H9 (cell line): ENCODE measurements at regions not wholly inside any gene's neighbourhood (a gene's known extent, or its start where the extent isn't known, plus 50 kb on each side); places are given as distances from the start of the nearest gene placed in this dataset.

Source experiments
- DNase-seq: peaks from one replicate; pipeline ENCODE4 v3.0.0-alpha.2; 2017
- H2AFZ ChIP-seq: one replicate; pipeline ENCODE4 v1.6.1; 2013; ENCODE audit warnings: mild to moderate bottlenecking, low read length, control low read depth, moderate library complexity
- H2AK5ac ChIP-seq: 2 replicates; pipeline ENCODE4 v1.6.1; 2013; ENCODE audit warnings: low read length, control low read depth, mixed read lengths; ENCODE audit not compliant: insufficient read length
- H2BK120ac ChIP-seq: one replicate; pipeline ENCODE4 v1.6.1; 2013; ENCODE audit warnings: low read depth, mild to moderate bottlenecking, low read length, control low read depth, inconsistent platforms; ENCODE audit not compliant: poor library complexity, severe bottlenecking
- H2BK12ac ChIP-seq: 2 replicates; pipeline ENCODE4 v1.6.1; 2013; ENCODE audit warnings: low read length, control low read depth, mixed read lengths, low read depth; ENCODE audit not compliant: insufficient read length
- H2BK15ac ChIP-seq: 2 replicates; pipeline ENCODE4 v1.6.1; 2013; ENCODE audit warnings: low read depth, low read length, control low read depth
- H2BK20ac ChIP-seq: one replicate; pipeline ENCODE4 v1.6.1; 2013; ENCODE audit warnings: low read depth, mild to moderate bottlenecking, low read length, control low read depth, inconsistent platforms; ENCODE audit not compliant: poor library complexity, severe bottlenecking
- H2BK5ac ChIP-seq: 2 replicates; pipeline ENCODE4 v1.6.1; 2013; ENCODE audit warnings: low read length, control low read depth, mixed read lengths; ENCODE audit not compliant: insufficient read length
- H3K14ac ChIP-seq: 2 replicates; pipeline ENCODE4 v1.6.1; 2013; ENCODE audit warnings: low read length, control low read depth; ENCODE audit not compliant: insufficient read depth
- H3K18ac ChIP-seq: 2 replicates; pipeline ENCODE4 v1.6.1; 2013; ENCODE audit warnings: low read depth, mild to moderate bottlenecking, mixed read lengths, low read length, control low read depth; ENCODE audit not compliant: insufficient read length
- H3K23ac ChIP-seq: 2 replicates; pipeline ENCODE4 v1.6.1; 2013; ENCODE audit warnings: low read length, control low read depth, mixed read lengths, low read depth; ENCODE audit not compliant: insufficient read length
- H3K23me2 ChIP-seq: 2 replicates; pipeline ENCODE4 v1.6.1; 2013; ENCODE audit warnings: low read depth, mild to moderate bottlenecking, mixed read lengths, low read length, control low read depth; ENCODE audit not compliant: insufficient read length, poor library complexity, severe bottlenecking
- H3K27ac ChIP-seq: 2 replicates; pipeline ENCODE4 v1.5.1; 2013; ENCODE audit warnings: low read length, control low read depth, mixed read lengths, low read depth; ENCODE audit not compliant: insufficient read length
- H3K27me3 ChIP-seq: 2 replicates; pipeline ENCODE4 v1.6.1; 2013; ENCODE audit warnings: low read length, control low read depth, inconsistent platforms; ENCODE audit not compliant: insufficient read depth
- H3K4ac ChIP-seq: 2 replicates; pipeline ENCODE4 v1.6.1; 2013; ENCODE audit warnings: low read depth, mild to moderate bottlenecking, control low read depth, inconsistent platforms, low read length, moderate library complexity
- H3K4me1 ChIP-seq: 2 replicates; pipeline ENCODE4 v1.6.1; 2013; ENCODE audit warnings: low read length, control low read depth, inconsistent platforms; ENCODE audit not compliant: insufficient read depth
- H3K4me2 ChIP-seq: 2 replicates; pipeline ENCODE4 v1.6.1; 2013; ENCODE audit warnings: low read length, control low read depth, mixed read lengths; ENCODE audit not compliant: insufficient read length, insufficient read depth
- H3K56ac ChIP-seq: 2 replicates; pipeline ENCODE4 v1.6.1; 2013; ENCODE audit warnings: low read depth, mild to moderate bottlenecking, mixed read lengths, low read length, control low read depth; ENCODE audit not compliant: insufficient read length
- H3K79me1 ChIP-seq: 2 replicates; pipeline ENCODE4 v1.6.1; 2013; ENCODE audit warnings: low read depth, mild to moderate bottlenecking, moderate library complexity, low read length, control low read depth, inconsistent platforms; ENCODE audit not compliant: insufficient read depth, poor library complexity, severe bottlenecking
- H3K79me2 ChIP-seq: 2 replicates; pipeline ENCODE4 v1.6.1; 2013; ENCODE audit warnings: low read length, control low read depth, inconsistent platforms; ENCODE audit not compliant: insufficient read depth
- H3K9ac ChIP-seq: 2 replicates; pipeline ENCODE4 v1.6.1; 2013; ENCODE audit warnings: low read length, control low read depth, mixed read lengths; ENCODE audit not compliant: insufficient read length; ENCODE audit errors: extremely low read depth
- H3K9me3 ChIP-seq: one replicate; pipeline ENCODE4 v1.6.1; 2013; ENCODE audit warnings: low read depth, low read length, inconsistent platforms; ENCODE audit not compliant: control insufficient read depth
- H3T11ph ChIP-seq: one replicate; pipeline ENCODE4 v1.6.1; 2013; ENCODE audit warnings: mild to moderate bottlenecking, low read length, control low read depth, inconsistent platforms
- H4K20me1 ChIP-seq: one replicate; pipeline ENCODE4 v1.6.1; 2013; ENCODE audit not compliant: control insufficient read depth, insufficient read length, insufficient read depth
- H4K5ac ChIP-seq: 2 replicates; pipeline ENCODE4 v1.6.1; 2013; ENCODE audit warnings: low read depth, mild to moderate bottlenecking, mixed read lengths, low read length, control low read depth; ENCODE audit not compliant: insufficient read length
- H4K8ac ChIP-seq: replicated peaks from 2 replicates; pipeline ENCODE4 v1.6.1; 2013; ENCODE audit warnings: low read length, control low read depth, mixed read lengths, low read depth; ENCODE audit not compliant: insufficient read length
- H4K91ac ChIP-seq: 2 replicates; pipeline ENCODE4 v1.6.1; 2013; ENCODE audit warnings: low read depth, mild to moderate bottlenecking, moderate library complexity, mixed read lengths, low read length, control low read depth; ENCODE audit not compliant: insufficient read length
- H3K27ac Mint-ChIP-seq, 3 experiments: 2 replicates in 2 of 3; 3 replicates in 1 of 3; pipeline ENCODE4 v1.8.0; 2020 to 2021; ENCODE audit warnings: mixed read lengths in 3 of 3, mild to moderate bottlenecking in 1 of 3, moderate library complexity in 1 of 3
- H3K27me3 Mint-ChIP-seq: 2 replicates; pipeline ENCODE4 v1.8.0; 2021; ENCODE audit warnings: low read depth, mild to moderate bottlenecking, moderate library complexity, mixed read lengths
- H3K36me3 Mint-ChIP-seq, 3 experiments: 2 replicates in 2 of 3; 3 replicates in 1 of 3; pipeline ENCODE4 v1.8.0; 2020 to 2021; ENCODE audit warnings: low read depth in 3 of 3, mixed read lengths in 3 of 3; ENCODE audit not compliant: insufficient read depth in 1 of 3
- H3K4me1 Mint-ChIP-seq, 2 experiments: 2 replicates each; pipeline ENCODE4 v1.8.0; 2020; ENCODE audit warnings: mixed read lengths in 2 of 2
- H3K4me3 Mint-ChIP-seq, 2 experiments: 2 replicates in 1 of 2; 3 replicates in 1 of 2; pipeline ENCODE4 v1.8.0; 2020 to 2021; ENCODE audit warnings: mild to moderate bottlenecking in 2 of 2, mixed read lengths in 2 of 2, moderate library complexity in 1 of 2
- H3K9me3 Mint-ChIP-seq, 2 experiments: 2 replicates in 1 of 2; 3 replicates in 1 of 2; pipeline ENCODE4 v1.8.0; 2020; ENCODE audit warnings: mild to moderate bottlenecking in 2 of 2, mixed read lengths in 2 of 2, moderate library complexity in 1 of 2
- TF ChIP-seq, protein P1 (sequence below): fragments of 200-600 bp; sonication (generic); conservative IDR thresholded peaks from 3 replicates; pipeline ENCODE4 v1.8.0; 2021; ENCODE audit warnings: antibody characterized with exemption, mild to moderate bottlenecking

DNA sequence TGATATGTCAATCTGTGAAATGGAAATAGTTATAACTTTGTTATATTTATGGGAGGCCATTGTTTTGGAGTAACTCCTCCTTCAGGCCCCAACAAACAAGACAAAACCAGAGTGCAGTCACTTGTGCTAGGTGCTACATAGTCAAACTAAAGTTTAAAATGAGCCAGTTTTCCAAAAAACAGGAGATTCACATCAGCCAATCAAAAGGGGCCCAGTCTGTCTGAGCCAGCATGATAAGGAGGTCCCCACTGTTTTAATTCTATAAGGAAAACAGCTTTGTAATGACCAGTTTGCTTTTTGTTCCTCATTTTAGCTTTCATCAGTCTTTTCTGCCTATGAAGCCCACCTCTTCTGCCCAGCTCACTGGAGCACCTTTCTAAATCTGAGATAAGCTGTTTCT lies 94.7 kb upstream of the SLC7A14 start:
- no peak overlapping the region for H3K4ac ChIP-seq
- no peak overlapping the region for H3K4me2 ChIP-seq
- DNase-seq = no peak
- H3K56ac ChIP-seq = no peak overlapping the region
- H2BK15ac ChIP-seq = no peak overlapping the region
- Mint-ChIP-seq H3K9me3 (peaks cover 24 to 26% of the 10 kb centered on the region in 2 experiments), H3K4me3 (no peak overlapping the region), H3K4me1 (peaks cover 0 to 3% of the 10 kb centered on the region in 2 experiments; a peak in 1 of 4 replicates), H3K27ac (no peak overlapping the region), H3K36me3 (peaks cover 19 to 27% (median 21%) of the 10 kb centered on the region in 3 experiments), H3K27me3 (no peaks in the 10 kb centered on the region)
- H2BK12ac ChIP-seq = no peak overlapping the region
- no peak overlapping the region for H3K18ac ChIP-seq
- no peaks in the 10 kb centered on the region for H3K23me2 ChIP-seq
- no peak overlapping the region for H4K91ac ChIP-seq
- no peak overlapping the region for H2BK20ac ChIP-seq
- H3K4me1 ChIP-seq = no peaks in the 10 kb centered on the region
- H3K23ac ChIP-seq = no peak overlapping the region
- no peak overlapping the region for H3T11ph ChIP-seq
- no peaks in the 10 kb centered on the region for H3K9me3 ChIP-seq
- no peaks in the 10 kb centered on the region for H3K27me3 ChIP-seq
- no peak overlapping the region for H3K27ac ChIP-seq
- H4K5ac ChIP-seq = no peak overlapping the region
- TF ChIP-seq, protein P1, sequence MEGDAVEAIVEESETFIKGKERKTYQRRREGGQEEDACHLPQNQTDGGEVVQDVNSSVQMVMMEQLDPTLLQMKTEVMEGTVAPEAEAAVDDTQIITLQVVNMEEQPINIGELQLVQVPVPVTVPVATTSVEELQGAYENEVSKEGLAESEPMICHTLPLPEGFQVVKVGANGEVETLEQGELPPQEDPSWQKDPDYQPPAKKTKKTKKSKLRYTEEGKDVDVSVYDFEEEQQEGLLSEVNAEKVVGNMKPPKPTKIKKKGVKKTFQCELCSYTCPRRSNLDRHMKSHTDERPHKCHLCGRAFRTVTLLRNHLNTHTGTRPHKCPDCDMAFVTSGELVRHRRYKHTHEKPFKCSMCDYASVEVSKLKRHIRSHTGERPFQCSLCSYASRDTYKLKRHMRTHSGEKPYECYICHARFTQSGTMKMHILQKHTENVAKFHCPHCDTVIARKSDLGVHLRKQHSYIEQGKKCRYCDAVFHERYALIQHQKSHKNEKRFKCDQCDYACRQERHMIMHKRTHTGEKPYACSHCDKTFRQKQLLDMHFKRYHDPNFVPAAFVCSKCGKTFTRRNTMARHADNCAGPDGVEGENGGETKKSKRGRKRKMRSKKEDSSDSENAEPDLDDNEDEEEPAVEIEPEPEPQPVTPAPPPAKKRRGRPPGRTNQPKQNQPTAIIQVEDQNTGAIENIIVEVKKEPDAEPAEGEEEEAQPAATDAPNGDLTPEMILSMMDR = no peak
- no peaks in the 10 kb centered on the region for H4K20me1 ChIP-seq
- H2AK5ac ChIP-seq = no peak overlapping the region
- no peaks in the 10 kb centered on the region for H3K79me2 ChIP-seq
- H3K14ac ChIP-seq = no peak overlapping the region
- no peak overlapping the region for H2AFZ ChIP-seq
- H3K79me1 ChIP-seq = no peaks in the 10 kb centered on the region
- H2BK5ac ChIP-seq = no peak overlapping the region
- H2BK120ac ChIP-seq = no peak overlapping the region
- H3K9ac ChIP-seq = no peak overlapping the region
- no peak overlapping the region for H4K8ac ChIP-seq
